NCI-H748 (cell line): ENCODE measurements at regions not wholly inside any gene's neighbourhood (a gene's known extent, or its start where the extent isn't known, plus 50 kb on each side); places are given as distances from the start of the nearest gene placed in this dataset.

ENCODE experiments used
- DNase-seq: peaks from one replicate; lab custom pipeline; 2025; ENCODE audit not compliant: unreplicated experiment; lab: John Stamatoyannopoulos, UW

- DNase-seq: no peak
These were observed 105.1 kb downstream of the LRIG3 start for GRCh38 chr12:58815235-58815634.

GRCh38 chr12:58818546-58818945 is 101.8 kb downstream of the LRIG3 start:
- no peak for DNase-seq

GRCh38 chr12:58819345-58819744 is 101.0 kb downstream of the LRIG3 start:
- no peak for DNase-seq

GRCh38 chr12:58819985-58820384 is 100.3 kb downstream of the LRIG3 start:
- DNase-seq: no peak
